Large intestine (tissue), 3 donors: ENCODE measurements at regions not wholly inside any gene's neighbourhood (a gene's known extent, or its start where the extent isn't known, plus 50 kb on each side); places are given as distances from the start of the nearest gene placed in this dataset.
"Not testable (repeated sequence)": the region's sequence is repeated elsewhere in the genome, so short reads cannot be mapped to it uniquely, and the experiment has no call there.

Source experiments
- DNase-seq, 2 donors: peaks; one replicate each; pipeline versions ENCODE4 v3.0.0 to v3.0.0-alpha.2; 2013
- H3K27ac ChIP-seq: one replicate; pipeline ENCODE4 v1.5.1; 2013; ENCODE audit warnings: low read length
- H3K27me3 ChIP-seq: 2 replicates; pipeline ENCODE4 v1.6.1; 2013; ENCODE audit warnings: low read length; ENCODE audit not compliant: control insufficient read depth, insufficient read depth
- H3K36me3 ChIP-seq: 2 replicates; pipeline ENCODE4 v1.6.1; 2013; ENCODE audit warnings: low read length; ENCODE audit not compliant: control insufficient read depth, insufficient read depth
- H3K4me1 ChIP-seq: one replicate; pipeline ENCODE4 v1.6.1; 2013; ENCODE audit warnings: low read length; ENCODE audit not compliant: control insufficient read depth, insufficient read depth
- H3K4me3 ChIP-seq: one replicate; pipeline ENCODE4 v1.5.1; 2013; ENCODE audit warnings: low read length
- H3K9me3 ChIP-seq: one replicate; pipeline ENCODE4 v1.6.1; 2013; ENCODE audit warnings: mild to moderate bottlenecking, low read depth, low read length, moderate library complexity; ENCODE audit not compliant: control insufficient read depth
- WGBS: methylation state at CpG from one replicate; pipeline ENCODE4 v1.1.5; 2013; ENCODE audit warnings: low lambda C conversion rate; ENCODE audit not compliant: insufficient coverage; 5-methylcytosine and 5-hydroxymethylcytosine counted together

DNA sequence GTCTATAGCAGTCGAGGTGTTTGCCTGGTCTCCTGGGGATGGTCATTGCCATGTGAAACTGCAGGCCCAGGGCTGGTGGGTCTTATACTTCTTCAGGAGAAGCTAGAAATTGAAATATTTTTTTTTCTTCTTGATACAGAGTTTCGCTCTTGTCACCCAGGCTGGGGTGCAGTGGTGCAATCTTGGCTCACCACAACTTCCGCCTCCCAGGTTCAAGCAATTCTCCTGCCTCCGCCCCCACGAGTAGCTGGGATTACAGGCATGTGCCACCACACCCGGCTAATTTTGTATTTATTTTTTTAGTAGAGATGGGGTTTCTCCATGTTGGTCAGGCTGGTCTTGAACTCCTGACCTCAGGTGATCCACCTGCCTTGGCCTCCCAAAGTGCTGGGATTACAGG lies 75.6 kb upstream of the MTHFD1L start:
- not testable (repeated sequence) for H3K4me3 ChIP-seq, H3K9me3 ChIP-seq, H3K27me3 ChIP-seq, H3K4me1 ChIP-seq, H3K27ac ChIP-seq, DNase-seq, H3K36me3 ChIP-seq
- no CpG with 5 or more reads among the region's 6 CpGs for WGBS

- Histone ChIP-seq H3K27me3 (no peaks in the 10 kb centered on the region), H3K4me3 (no peak overlapping the region), H3K36me3 (no peaks in the 10 kb centered on the region), H3K9me3 (no peaks in the 10 kb centered on the region), H3K27ac (no peak overlapping the region), H3K4me1 (no peaks in the 10 kb centered on the region)
- WGBS, result no CpG with 5 or more reads among the region's 1 CpG
- DNase-seq, result no peak
Measured at GRCh38 chr6:150791717-150792116, 73.8 kb upstream of the MTHFD1L start.

- no peaks in the 10 kb centered on the region for H3K9me3 ChIP-seq
- DNase-seq, result no peak
- no peak overlapping the region for H3K27ac ChIP-seq
- H3K4me1 ChIP-seq, result no peaks in the 10 kb centered on the region
- no peaks in the 10 kb centered on the region for H3K27me3 ChIP-seq
- no peak overlapping the region for H3K4me3 ChIP-seq
- WGBS, result 100% methylated on average over 1 of the region's 1 CpG
- H3K36me3 ChIP-seq, result peaks cover 3% of the 10 kb centered on the region
Measured at GRCh38 chr6:150797949-150798348, 67.6 kb upstream of the MTHFD1L start.

GRCh38 chr6:150799276-150799805 lies 66.2 kb upstream of the MTHFD1L start:
- no peak overlapping the region for H3K4me3 ChIP-seq
- peaks cover 3% of the 10 kb centered on the region for H3K36me3 ChIP-seq
- H3K4me1 ChIP-seq, result no peaks in the 10 kb centered on the region
- no peaks in the 10 kb centered on the region for H3K27me3 ChIP-seq
- no peaks in the 10 kb centered on the region for H3K9me3 ChIP-seq
- WGBS, result 100% methylated on average over 1 of the region's 4 CpGs
- no peak overlapping the region for H3K27ac ChIP-seq
- no peak for DNase-seq

DNA sequence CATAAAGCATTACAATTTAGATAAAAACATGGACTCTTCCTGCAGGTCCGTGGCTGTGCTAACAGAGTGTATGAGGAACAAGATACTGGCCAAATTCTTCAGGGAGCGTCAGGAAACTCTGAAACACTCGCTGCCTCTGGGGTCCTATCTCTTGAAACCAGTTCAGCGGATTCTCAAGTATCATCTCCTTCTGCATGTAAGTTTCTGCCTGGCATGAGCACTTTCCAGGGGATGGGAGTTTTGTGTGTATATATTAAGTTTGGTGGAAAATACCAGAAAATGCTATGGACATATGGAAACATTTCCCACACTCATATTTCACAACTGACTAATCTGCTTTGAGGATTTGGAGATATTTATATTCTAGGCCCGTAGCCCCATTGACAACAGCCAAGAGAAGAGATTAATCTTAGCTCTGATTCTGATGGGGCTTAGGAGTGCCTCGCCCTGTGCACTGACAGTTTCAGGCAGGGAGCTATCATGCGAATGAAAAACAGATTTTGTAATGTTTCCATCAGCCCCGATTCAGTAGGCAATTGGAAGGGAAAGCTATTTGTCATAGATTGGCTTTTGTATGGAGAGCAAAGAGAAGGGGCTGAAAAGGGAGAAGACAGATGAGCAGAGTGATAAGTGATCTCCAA lies 64.7 kb upstream of the MTHFD1L start:
- Histone ChIP-seq H3K36me3 (peaks cover 5% of the 10 kb centered on the region), H3K9me3 (no peaks in the 10 kb centered on the region), H3K4me3 (no peak overlapping the region), H3K27me3 (no peaks in the 10 kb centered on the region), H3K27ac (no peak overlapping the region), H3K4me1 (no peaks in the 10 kb centered on the region)
- DNase-seq, result no peak
- no CpG with 5 or more reads among the region's 8 CpGs for WGBS

DNA sequence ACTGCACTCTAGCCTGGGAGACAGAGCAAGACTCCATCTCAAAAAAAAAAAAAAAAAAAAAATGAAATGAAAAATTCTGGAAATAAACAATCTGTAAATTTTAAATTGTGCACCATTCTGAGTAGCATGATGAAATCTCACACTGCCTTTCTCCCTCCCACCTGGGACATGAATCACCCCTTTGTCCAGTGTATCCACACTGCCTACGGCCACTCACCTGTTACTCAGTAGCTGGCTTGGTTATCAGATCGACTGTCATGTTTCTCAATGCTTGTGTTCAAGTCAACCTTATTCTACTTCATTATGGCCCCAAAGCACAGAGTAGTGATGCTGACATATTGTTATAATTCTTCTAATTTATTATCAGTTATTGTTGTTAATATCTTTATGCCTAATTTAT lies 58.7 kb upstream of the MTHFD1L start:
- Histone ChIP-seq H3K4me1 (no peaks in the 10 kb centered on the region), H3K27me3 (no peaks in the 10 kb centered on the region), H3K27ac (no peak overlapping the region), H3K9me3 (no peaks in the 10 kb centered on the region), H3K36me3 (peaks cover 6% of the 10 kb centered on the region), H3K4me3 (no peak overlapping the region)
- DNase-seq, result no peak
- 75% methylated on average over 2 of the region's 2 CpGs for WGBS

- H3K27ac ChIP-seq, result no peak overlapping the region
Measured at GRCh38 chr6:150813319-150813992, 52.0 kb upstream of the MTHFD1L start.

GRCh38 chr6:150813993-150814359 lies 51.5 kb upstream of the MTHFD1L start:
- peaks cover 7% of the 10 kb centered on the region for H3K36me3 ChIP-seq
- WGBS, result 92% methylated on average over 2 of the region's 3 CpGs
- H3K27ac ChIP-seq, result no peak overlapping the region
- peaks cover 6% of the 10 kb centered on the region for H3K4me1 ChIP-seq
- no peaks in the 10 kb centered on the region for H3K27me3 ChIP-seq
- DNase-seq, result peak in 1 of 2 donors; percentile 45
- H3K4me3 ChIP-seq, result no peak overlapping the region
- H3K9me3 ChIP-seq, result no peaks in the 10 kb centered on the region

More at GRCh38 chr6:150813319-150813992, 52.0 kb upstream of the MTHFD1L start:
- no peaks in the 10 kb centered on the region for H3K27me3 ChIP-seq
- H3K4me3 ChIP-seq, result no peak overlapping the region
- H3K9me3 ChIP-seq, result no peaks in the 10 kb centered on the region
- peaks cover 6% of the 10 kb centered on the region for H3K4me1 ChIP-seq
- peaks cover 4% of the 10 kb centered on the region for H3K36me3 ChIP-seq
- 67% methylated on average over 3 of the region's 9 CpGs for WGBS
- DNase-seq, result no peak
